HEK293 (cell line): ENCODE measurements at regions not wholly inside any gene's neighbourhood (a gene's known extent, or its start where the extent isn't known, plus 50 kb on each side); places are given as distances from the start of the nearest gene placed in this dataset.

ENCODE experiments used
- CTCF ChIA-PET: fragments of 350-600 bp; formaldehyde crosslinking; extraction: SDS; loops from one replicate; lab custom pipeline; 2021; ENCODE audit warnings: antibody characterized with exemption; lab: Yijun Ruan, JAX
- POLR2A ChIA-PET: fragments of 300-600 bp; formaldehyde crosslinking; extraction: SDS; loops from one replicate; lab custom pipeline; 2020; ENCODE audit warnings: antibody characterized with exemption, inconsistent platforms; lab: Yijun Ruan, JAX
- H3K27ac ChIP-seq: fragments of 200-500 bp; sonication (Bioruptor generic); 2 replicates; pipeline ENCODE4 v1.5.1; 2014; ENCODE audit warnings: low read depth, low read length, control low read depth, inconsistent platforms; ENCODE audit errors: extremely low read depth
- H3K36me3 ChIP-seq, 2 experiments: fragments of 200-500 bp in 1 of 2; sonication (Bioruptor generic) in 1 of 2; 1 replicate in 1 of 2; 2 replicates in 1 of 2; pipeline ENCODE4 v1.5.1; 2014 to 2017; ENCODE audit warnings: inconsistent platforms in 2 of 2, low read length in 2 of 2; ENCODE audit not compliant: control insufficient read depth in 2 of 2, insufficient read depth in 1 of 2
- H3K4me1 ChIP-seq: fragments of 200-500 bp; sonication (Bioruptor generic); 2 replicates; pipeline ENCODE4 v1.5.1; 2014; ENCODE audit warnings: mild to moderate bottlenecking, low read length, inconsistent platforms; ENCODE audit not compliant: control insufficient read depth, insufficient read depth
- H3K4me3 ChIP-seq: 2 replicates; pipeline ENCODE4 v1.5.1; 2011; ENCODE audit warnings: low read depth, mild to moderate bottlenecking, control low read depth, low read length, moderate library complexity
- H3K9me3 ChIP-seq: fragments of 200-500 bp; sonication (Bioruptor generic); 2 replicates; pipeline ENCODE4 v1.5.1; 2014; ENCODE audit warnings: low read depth, low read length, inconsistent platforms; ENCODE audit not compliant: control insufficient read depth, insufficient read depth
- BCL11B ChIP-seq: fragments of 450-650 bp; formaldehyde crosslinking; IDR thresholded peaks from 2 replicates; pipeline ENCODE4 v1.5.1; 2016; ENCODE audit warnings: low read depth, missing biosample characterization, missing genetic modification characterization
- HOXC10 ChIP-seq: sonication (generic); formaldehyde crosslinking; IDR thresholded peaks from 2 replicates; pipeline ENCODE4 v1.8.1; 2023; ENCODE audit warnings: mild to moderate bottlenecking, missing genetic modification reagents
- KLF1 ChIP-seq: fragments of 450-650 bp; formaldehyde crosslinking; IDR thresholded peaks from 2 replicates; pipeline ENCODE4 v1.5.1; 2016; ENCODE audit warnings: missing biosample characterization, missing genetic modification characterization
- MZF1 ChIP-seq: fragments of 450-650 bp; formaldehyde crosslinking; IDR thresholded peaks from 2 replicates; pipeline ENCODE4 v1.5.1; 2017; ENCODE audit warnings: missing biosample characterization, missing genetic modification characterization, borderline replicate concordance
- TCF7L2 ChIP-seq: IDR thresholded peaks from 2 replicates; pipeline ENCODE4 v1.6.1; 2011; ENCODE audit warnings: low read depth, mild to moderate bottlenecking, inconsistent platforms, low read length, moderate library complexity, borderline replicate concordance
- YY1 ChIP-seq: fragments of 450-650 bp; formaldehyde crosslinking; IDR thresholded peaks from 2 replicates; pipeline ENCODE4 v1.5.1; 2018; ENCODE audit warnings: missing biosample characterization, missing genetic modification characterization
- ZBTB20 ChIP-seq: fragments of 450-650 bp; formaldehyde crosslinking; IDR thresholded peaks from 2 replicates; pipeline ENCODE4 v1.5.1; 2016; ENCODE audit warnings: missing biosample characterization, missing genetic modification characterization
- ZBTB8A ChIP-seq: fragments of 450-650 bp; formaldehyde crosslinking; IDR thresholded peaks from 2 replicates; pipeline ENCODE4 v1.5.1; 2016; ENCODE audit warnings: missing biosample characterization, missing genetic modification characterization
- ZFHX2 ChIP-seq: fragments of 450-650 bp; formaldehyde crosslinking; conservative IDR thresholded peaks from 2 replicates; pipeline ENCODE4 v1.5.1; 2016; ENCODE audit warnings: missing biosample characterization, missing genetic modification characterization
- ZNF132 ChIP-seq: fragments of 450-650 bp; formaldehyde crosslinking; IDR thresholded peaks from 2 replicates; pipeline ENCODE4 v1.5.1; 2017; ENCODE audit warnings: missing biosample characterization, missing genetic modification characterization, borderline replicate concordance
- ZNF138 ChIP-seq: fragments of 450-650 bp; formaldehyde crosslinking; IDR thresholded peaks from 2 replicates; pipeline ENCODE4 v1.5.1; 2016; ENCODE audit warnings: missing biosample characterization, missing genetic modification characterization, borderline replicate concordance
- ZNF416 ChIP-seq: fragments of 450-650 bp; formaldehyde crosslinking; IDR thresholded peaks from 2 replicates; pipeline ENCODE4 v1.5.1; 2016; ENCODE audit warnings: missing biosample characterization, missing genetic modification characterization
- ZNF423 ChIP-seq: fragments of 450-650 bp; formaldehyde crosslinking; IDR thresholded peaks from 2 replicates; pipeline ENCODE4 v1.5.1; 2016; ENCODE audit warnings: missing biosample characterization, missing genetic modification characterization
- ZNF529 ChIP-seq: fragments of 450-650 bp; formaldehyde crosslinking; IDR thresholded peaks from 2 replicates; pipeline ENCODE4 v1.5.1; 2017; ENCODE audit warnings: missing genetic modification characterization, missing biosample characterization; ENCODE audit not compliant: insufficient replicate concordance
- ZNF560 ChIP-seq: fragments of 450-650 bp; formaldehyde crosslinking; IDR thresholded peaks from 2 replicates; pipeline ENCODE4 v1.5.1; 2017; ENCODE audit warnings: missing biosample characterization, missing genetic modification characterization, borderline replicate concordance
- ZNF623 ChIP-seq: fragments of 450-650 bp; formaldehyde crosslinking; IDR thresholded peaks from 2 replicates; pipeline ENCODE4 v1.5.1; 2016; ENCODE audit warnings: missing biosample characterization, missing genetic modification characterization
- ZNF645 ChIP-seq: fragments of 450-650 bp; formaldehyde crosslinking; IDR thresholded peaks from 2 replicates; pipeline ENCODE4; 2016; ENCODE audit warnings: missing biosample characterization, missing genetic modification characterization
- ZNF664 ChIP-seq: fragments of 450-650 bp; formaldehyde crosslinking; IDR thresholded peaks from 2 replicates; pipeline ENCODE4 v1.5.1; 2016; ENCODE audit warnings: missing biosample characterization, missing genetic modification characterization
- ZNF677 ChIP-seq: fragments of 450-650 bp; IDR thresholded peaks from 2 replicates; pipeline ENCODE4 v1.5.0; 2018; ENCODE audit warnings: missing biosample characterization, mild to moderate bottlenecking, missing genetic modification characterization, moderate library complexity
- ZNF76 ChIP-seq: fragments of 450-650 bp; formaldehyde crosslinking; IDR thresholded peaks from 2 replicates; pipeline ENCODE4; 2016; ENCODE audit warnings: low read depth, missing biosample characterization, missing genetic modification characterization, borderline replicate concordance
- ZNF837 ChIP-seq: fragments of 450-650 bp; formaldehyde crosslinking; IDR thresholded peaks from 2 replicates; pipeline ENCODE4 v1.5.1; 2016; ENCODE audit warnings: missing biosample characterization, missing genetic modification characterization
- ZSCAN5A ChIP-seq: fragments of 450-650 bp; formaldehyde crosslinking; IDR thresholded peaks from 2 replicates; pipeline ENCODE4 v1.5.1; 2016; ENCODE audit warnings: missing biosample characterization, missing genetic modification characterization
- TF ChIP-seq, protein P1 (sequence below): fragments of 450-650 bp; formaldehyde crosslinking; optimal IDR thresholded peaks from 2 replicates; pipeline ENCODE3; 2016; ENCODE audit warnings: missing biosample characterization, mild to moderate bottlenecking, missing genetic modification characterization
- TF ChIP-seq, protein P2 (sequence below): fragments of 450-650 bp; formaldehyde crosslinking; IDR thresholded peaks from 2 replicates; pipeline ENCODE4 v1.5.1; 2016; ENCODE audit warnings: missing biosample characterization, missing genetic modification characterization

GRCh38 chr13:80141123-80141849 lies 199.6 kb downstream of the SPRY2 start:
- H3K4me1 ChIP-seq = no peaks in the 10 kb centered on the region
- POLR2A ChIA-PET = no interaction called here
- TF ChIP-seq, protein P1, sequence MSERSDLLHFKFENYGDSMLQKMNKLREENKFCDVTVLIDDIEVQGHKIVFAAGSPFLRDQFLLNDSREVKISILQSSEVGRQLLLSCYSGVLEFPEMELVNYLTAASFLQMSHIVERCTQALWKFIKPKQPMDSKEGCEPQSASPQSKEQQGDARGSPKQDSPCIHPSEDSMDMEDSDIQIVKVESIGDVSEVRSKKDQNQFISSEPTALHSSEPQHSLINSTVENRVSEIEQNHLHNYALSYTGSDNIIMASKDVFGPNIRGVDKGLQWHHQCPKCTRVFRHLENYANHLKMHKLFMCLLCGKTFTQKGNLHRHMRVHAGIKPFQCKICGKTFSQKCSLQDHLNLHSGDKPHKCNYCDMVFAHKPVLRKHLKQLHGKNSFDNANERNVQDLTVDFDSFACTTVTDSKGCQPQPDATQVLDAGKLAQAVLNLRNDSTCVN (tag by site-specific recombination) = no peak
- TF ChIP-seq ZBTB8A (tag by site-specific recombination) (0 out of 2 replicates have a peak, but pooled peaks have one; percentile 23), ZNF132 (tag by site-specific recombination) (no peak), ZNF423 (tag by site-specific recombination) (no peak), ZNF645 (no peak), MZF1 (no peak; the same call in 1 of the 2 replicates), ZNF529 (tag by site-specific recombination) (no peak), ZNF76 (tag by site-specific recombination) (no peak), ZBTB20 (tag by site-specific recombination) (peak; percentile 77), YY1 (no peak), BCL11B (no peak), ZFHX2 (tag by site-specific recombination) (0 out of 2 replicates have a peak, but pooled peaks have one; percentile 19), ZNF664 (tag by site-specific recombination) (peak; percentile 74; the same call in 1 of the 2 replicates)
- CTCF ChIA-PET = interaction anchor here (0.6 kb wide), 1 partner anchor 264 kb away, joined by 3 read pairs; no protein-coding TSS in a partner anchor
- no peaks in the 10 kb centered on the region for H3K36me3 ChIP-seq
- H3K9me3 ChIP-seq = no peaks in the 10 kb centered on the region
- H3K4me3 ChIP-seq = no peak overlapping the region
- H3K27ac ChIP-seq = no peak overlapping the region; the same call in 1 of the 2 replicates

- CTCF ChIA-PET = no interaction called here
- H3K36me3 ChIP-seq = no peaks in the 10 kb centered on the region
- H3K4me1 ChIP-seq = no peaks in the 10 kb centered on the region
- no peak for TF ChIP-seq ZNF416 (tag by site-specific recombination)
- TF ChIP-seq HOXC10 = no peak
- TF ChIP-seq, protein P2, sequence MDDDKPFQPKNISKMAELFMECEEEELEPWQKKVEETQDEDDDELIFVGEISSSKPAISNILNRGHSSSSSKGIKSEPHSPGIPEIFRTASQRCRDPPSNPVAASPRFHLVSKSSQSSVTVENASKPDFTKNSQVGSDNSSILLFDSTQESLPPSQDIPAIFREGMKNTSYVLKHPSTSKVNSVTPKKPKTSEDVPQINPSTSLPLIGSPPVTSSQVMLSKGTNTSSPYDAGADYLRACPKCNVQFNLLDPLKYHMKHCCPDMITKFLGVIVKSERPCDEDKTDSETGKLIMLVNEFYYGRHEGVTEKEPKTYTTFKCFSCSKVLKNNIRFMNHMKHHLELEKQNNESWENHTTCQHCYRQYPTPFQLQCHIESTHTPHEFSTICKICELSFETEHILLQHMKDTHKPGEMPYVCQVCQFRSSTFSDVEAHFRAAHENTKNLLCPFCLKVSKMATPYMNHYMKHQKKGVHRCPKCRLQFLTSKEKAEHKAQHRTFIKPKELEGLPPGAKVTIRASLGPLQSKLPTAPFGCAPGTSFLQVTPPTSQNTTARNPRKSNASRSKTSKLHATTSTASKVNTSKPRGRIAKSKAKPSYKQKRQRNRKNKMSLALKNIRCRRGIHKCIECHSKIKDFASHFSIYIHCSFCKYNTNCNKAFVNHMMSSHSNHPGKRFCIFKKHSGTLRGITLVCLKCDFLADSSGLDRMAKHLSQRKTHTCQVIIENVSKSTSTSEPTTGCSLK = no peak
- no peak for TF ChIP-seq KLF1 (tag by site-specific recombination)
- no peak for TF ChIP-seq TCF7L2
- TF ChIP-seq ZNF623 (tag by site-specific recombination) = no peak
- no peak for TF ChIP-seq ZSCAN5A (tag by site-specific recombination)
- TF ChIP-seq ZNF138 = no peak
- TF ChIP-seq ZFHX2 (tag by site-specific recombination) = no peak
- TF ChIP-seq ZNF677 (tag by site-specific recombination) = no peak
- TF ChIP-seq ZBTB20 (tag by site-specific recombination) = no peak
- TF ChIP-seq ZNF560 = no peak
- TF ChIP-seq ZNF423 (tag by site-specific recombination) = no peak
- no peak for TF ChIP-seq ZNF837 (tag by site-specific recombination)
- TF ChIP-seq, all 188 proteins: peak for 0
- no peaks in the 10 kb centered on the region for H3K9me3 ChIP-seq
- no peak overlapping the region for H3K4me3 ChIP-seq
- H3K27ac ChIP-seq = no peak overlapping the region; the same call in 1 of the 2 replicates
- POLR2A ChIA-PET = no interaction called here
Measured at GRCh38 chr13:80140685-80141084, 200.2 kb downstream of the SPRY2 start.
